ENCODE measurements at regions not wholly inside any gene's neighbourhood (a gene's known extent, or its start where the extent isn't known, plus 50 kb on each side); places are given as distances from the start of the nearest gene placed in this dataset.
"Not testable (repeated sequence)": the region's sequence is repeated elsewhere in the genome, so short reads cannot be mapped to it uniquely, and the experiment has no call there.

DNA sequence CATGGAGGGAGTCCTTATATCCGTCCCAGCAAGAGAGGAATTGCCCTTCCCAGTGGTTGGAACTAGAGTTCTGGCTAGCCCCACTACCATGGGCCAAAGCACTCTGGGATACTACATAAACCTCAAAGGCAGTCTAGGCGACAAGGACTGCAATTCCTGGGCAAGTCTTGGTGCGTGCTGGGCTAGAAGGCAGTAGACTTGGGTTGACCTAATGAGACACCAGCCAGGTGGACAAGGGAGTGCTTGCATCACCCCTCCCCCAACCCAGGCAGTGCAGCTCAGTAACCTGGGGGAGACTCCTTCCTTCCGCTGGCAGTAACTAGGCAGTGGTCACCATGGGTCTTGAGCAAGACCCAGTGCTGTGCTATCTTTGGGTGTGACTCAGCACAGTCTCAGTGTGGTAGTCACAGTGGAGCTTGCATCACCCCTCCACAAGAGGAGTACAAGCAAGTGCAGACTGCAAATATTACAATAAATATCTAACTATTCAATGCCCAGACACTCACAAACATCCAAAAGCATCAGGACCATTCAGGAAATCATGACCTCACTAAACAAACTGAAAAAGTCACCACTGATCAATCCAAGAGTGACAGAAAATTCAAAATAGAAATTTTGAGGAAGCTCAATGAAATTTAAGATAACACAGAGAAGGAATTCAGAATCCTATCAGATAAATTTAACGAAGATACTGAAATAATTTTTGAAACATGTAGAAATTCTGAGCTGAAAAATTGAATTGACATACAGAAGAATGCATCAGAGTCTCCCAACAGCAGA is 84.7 kb upstream of the LYPLAL1 start:
- Mint-ChIP-seq H3K36me3 (no peaks in the 10 kb centered on the region), H3K27me3 (no peaks in the 10 kb centered on the region), H3K27ac (peak overlapping the region in 1 of 3 donors; percentile 6), H3K4me1 (no peaks in the 10 kb centered on the region), H3K4me3 (no peak overlapping the region), H3K9me3 (peaks cover 0 to 5% (median 0%) of the 10 kb centered on the region in 7 donors)
- Histone ChIP-seq H3K36me3 (ENCODE audit: control insufficient read depth, insufficient read depth, low read length) (no peaks in the 10 kb centered on the region), H3K27me3 (ENCODE audit: control insufficient read depth, insufficient read depth, low read length) (no peaks in the 10 kb centered on the region), H3K9me3 (ENCODE audit: control insufficient read depth in 2 of 2, low read length in 2 of 2) (no peaks in the 10 kb centered on the region), H3K4me3 (ENCODE audit: low read depth, low read length) (no peak overlapping the region), H3K27ac (ENCODE audit: insufficient read depth, low read length, poor library complexity, severe bottlenecking) (no peak overlapping the region), H3K4me1 (ENCODE audit: control insufficient read depth, insufficient read depth, low read length, poor library complexity, severe bottlenecking) (no peaks in the 10 kb centered on the region)
- no peak for DNase-seq
- peak in 1 of 2 donors; percentile 40 for ATAC-seq (ENCODE audit: low read depth in 2 of 2)

DNA sequence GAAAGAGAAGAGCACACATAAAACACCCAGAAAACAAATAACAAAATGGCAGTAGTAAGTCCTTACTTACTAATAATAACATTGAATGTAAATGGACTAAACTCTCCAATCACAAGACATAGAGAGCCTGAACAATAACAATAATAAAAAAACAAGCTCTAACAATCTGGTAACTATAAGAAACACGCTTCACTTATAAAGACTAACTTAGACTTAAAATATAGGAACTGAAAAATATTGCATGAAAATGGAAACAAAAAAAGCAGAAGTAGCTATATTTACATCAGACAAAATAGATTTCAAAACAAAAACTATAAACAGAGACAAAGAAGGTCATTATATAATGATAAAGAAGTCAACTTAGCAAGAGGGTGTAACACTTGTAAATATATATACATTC is 83.1 kb upstream of the LYPLAL1 start:
- Mint-ChIP-seq H3K36me3 (no peaks in the 10 kb centered on the region), H3K9me3 (peaks cover 0 to 5% (median 0%) of the 10 kb centered on the region in 7 donors), H3K4me3 (no peak overlapping the region), H3K27ac (no peak overlapping the region), H3K4me1 (no peaks in the 10 kb centered on the region), H3K27me3 (no peaks in the 10 kb centered on the region)
- no peaks in the 10 kb centered on the region for H3K4me1 ChIP-seq (ENCODE audit: control insufficient read depth, insufficient read depth, low read length, poor library complexity, severe bottlenecking)
- no peak overlapping the region for H3K27ac ChIP-seq (ENCODE audit: insufficient read depth, low read length, poor library complexity, severe bottlenecking)
- H3K36me3 ChIP-seq (ENCODE audit: control insufficient read depth, insufficient read depth, low read length): no peaks in the 10 kb centered on the region
- no peak overlapping the region for H3K4me3 ChIP-seq (ENCODE audit: low read depth, low read length)
- H3K27me3 ChIP-seq (ENCODE audit: control insufficient read depth, insufficient read depth, low read length): no peaks in the 10 kb centered on the region
- no peaks in the 10 kb centered on the region for H3K9me3 ChIP-seq (ENCODE audit: control insufficient read depth in 2 of 2, low read length in 2 of 2)
- DNase-seq: no peak
- ATAC-seq (ENCODE audit: low read depth in 2 of 2): no peak

- H3K4me3 Mint-ChIP-seq: no peak overlapping the region
- H3K27me3 Mint-ChIP-seq: no peaks in the 10 kb centered on the region
Measured at GRCh38 chr1:219092206-219092605, 81.5 kb upstream of the LYPLAL1 start.

DNA sequence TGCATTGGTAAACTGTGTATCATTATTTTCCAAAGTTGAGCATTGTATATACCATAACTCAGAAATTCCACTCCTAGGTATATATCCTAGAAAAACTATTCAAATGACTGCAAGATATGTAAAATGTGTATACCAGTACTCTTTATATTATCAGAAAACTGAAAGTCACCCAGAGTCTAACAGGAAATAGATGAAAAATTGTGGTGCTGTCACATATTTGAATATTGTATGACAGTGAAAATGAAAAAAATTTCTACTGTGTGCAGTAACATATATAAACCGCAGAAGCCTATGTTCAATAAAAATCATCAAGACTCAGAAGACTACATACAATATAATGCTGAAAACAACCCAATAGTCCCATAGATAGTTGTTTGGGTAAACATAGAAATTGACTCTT is 74.4 kb upstream of the LYPLAL1 start:
- no peaks in the 10 kb centered on the region for H3K4me1 Mint-ChIP-seq
- Histone ChIP-seq H3K4me3 (ENCODE audit: low read depth, low read length) (no peak overlapping the region), H3K27ac (ENCODE audit: insufficient read depth, low read length, poor library complexity, severe bottlenecking) (no peak overlapping the region), H3K27me3 (ENCODE audit: control insufficient read depth, insufficient read depth, low read length) (no peaks in the 10 kb centered on the region), H3K36me3 (ENCODE audit: control insufficient read depth, insufficient read depth, low read length) (no peaks in the 10 kb centered on the region), H3K9me3 (ENCODE audit: control insufficient read depth in 2 of 2, low read length in 2 of 2) (no peaks in the 10 kb centered on the region), H3K4me1 (ENCODE audit: control insufficient read depth, insufficient read depth, low read length, poor library complexity, severe bottlenecking) (no peaks in the 10 kb centered on the region)
- DNase-seq (no peak), ATAC-seq (ENCODE audit: low read depth in 2 of 2) (no peak)
- H3K36me3 Mint-ChIP-seq: no peaks in the 10 kb centered on the region
- peaks cover 0 to 2% (median 0%) of the 10 kb centered on the region in 7 donors for H3K9me3 Mint-ChIP-seq
- no peaks in the 10 kb centered on the region for H3K27me3 Mint-ChIP-seq
- no peak overlapping the region for H3K27ac Mint-ChIP-seq
- no peak overlapping the region for H3K4me3 Mint-ChIP-seq

More at GRCh38 chr1:219092206-219092605, 81.5 kb upstream of the LYPLAL1 start:
- H3K4me3 ChIP-seq (ENCODE audit: low read depth, low read length): no peak overlapping the region
- no peak for ATAC-seq (ENCODE audit: low read depth in 2 of 2)
- H3K36me3 Mint-ChIP-seq: no peaks in the 10 kb centered on the region
- no peak overlapping the region for H3K27ac Mint-ChIP-seq
- no peak for DNase-seq
- H3K4me1 ChIP-seq (ENCODE audit: control insufficient read depth, insufficient read depth, low read length, poor library complexity, severe bottlenecking): no peaks in the 10 kb centered on the region
- no peaks in the 10 kb centered on the region for H3K4me1 Mint-ChIP-seq
- H3K36me3 ChIP-seq (ENCODE audit: control insufficient read depth, insufficient read depth, low read length): no peaks in the 10 kb centered on the region
- H3K9me3 ChIP-seq (ENCODE audit: control insufficient read depth in 2 of 2, low read length in 2 of 2): no peaks in the 10 kb centered on the region
- peaks cover 0 to 5% (median 2%) of the 10 kb centered on the region in 7 donors for H3K9me3 Mint-ChIP-seq
- no peak overlapping the region for H3K27ac ChIP-seq (ENCODE audit: insufficient read depth, low read length, poor library complexity, severe bottlenecking)
- no peaks in the 10 kb centered on the region for H3K27me3 ChIP-seq (ENCODE audit: control insufficient read depth, insufficient read depth, low read length)

DNA sequence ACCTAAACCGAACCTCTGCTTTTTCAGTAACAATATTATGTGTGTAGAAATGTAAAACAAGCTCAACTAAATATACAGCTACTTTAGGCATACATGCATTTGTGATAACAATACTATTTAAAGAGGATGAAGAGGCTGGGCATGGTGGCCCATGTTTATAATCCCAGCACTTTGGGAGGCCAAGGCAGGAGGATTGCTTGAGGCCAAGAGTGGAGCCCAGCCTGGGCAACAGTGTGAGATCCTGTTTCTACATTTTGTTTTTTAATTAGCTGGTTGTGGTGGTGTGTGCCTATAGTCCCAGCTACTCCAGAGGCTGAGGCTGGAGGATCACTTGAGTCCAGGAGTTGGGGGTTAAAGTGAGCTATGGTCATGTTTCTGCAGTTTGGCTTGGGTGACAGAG is 73.6 kb upstream of the LYPLAL1 start:
- Histone ChIP-seq H3K9me3 (ENCODE audit: control insufficient read depth in 2 of 2, low read length in 2 of 2) (no peaks in the 10 kb centered on the region), H3K27ac (ENCODE audit: insufficient read depth, low read length, poor library complexity, severe bottlenecking) (no peak overlapping the region), H3K4me3 (ENCODE audit: low read depth, low read length) (no peak overlapping the region), H3K4me1 (ENCODE audit: control insufficient read depth, insufficient read depth, low read length, poor library complexity, severe bottlenecking) (no peaks in the 10 kb centered on the region), H3K36me3 (ENCODE audit: control insufficient read depth, insufficient read depth, low read length) (no peaks in the 10 kb centered on the region), H3K27me3 (ENCODE audit: control insufficient read depth, insufficient read depth, low read length) (no peaks in the 10 kb centered on the region)
- no peak for ATAC-seq (ENCODE audit: low read depth in 2 of 2)
- H3K9me3 Mint-ChIP-seq: peaks cover 0 to 2% (median 0%) of the 10 kb centered on the region in 7 donors
- H3K27me3 Mint-ChIP-seq: no peaks in the 10 kb centered on the region
- H3K36me3 Mint-ChIP-seq: no peaks in the 10 kb centered on the region
- no peaks in the 10 kb centered on the region for H3K4me1 Mint-ChIP-seq
- DNase-seq: no peak
- H3K4me3 Mint-ChIP-seq: no peak overlapping the region
- H3K27ac Mint-ChIP-seq: no peak overlapping the region

DNA sequence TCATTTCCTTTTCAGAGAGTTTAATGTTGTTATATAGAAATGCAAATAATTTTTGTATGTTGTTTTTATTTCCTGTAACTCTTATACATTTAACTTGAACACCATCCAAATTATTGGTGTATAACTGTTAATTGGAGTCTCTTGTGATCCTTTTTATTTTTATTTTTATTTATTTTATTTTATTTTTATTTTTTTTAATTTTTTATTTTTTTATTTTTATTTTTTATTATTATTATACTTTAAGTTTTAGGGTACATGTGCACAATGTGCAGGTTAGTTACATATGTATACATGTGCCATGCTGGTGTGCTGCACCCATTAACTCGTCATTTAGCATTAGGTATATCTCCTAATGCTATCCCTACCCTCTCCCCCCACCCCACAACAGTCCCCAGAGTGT is 71.2 kb upstream of the LYPLAL1 start:
- not testable (repeated sequence) for H3K36me3 ChIP-seq (ENCODE audit: control insufficient read depth, insufficient read depth, low read length); H3K27ac Mint-ChIP-seq; H3K9me3 ChIP-seq (ENCODE audit: control insufficient read depth in 2 of 2, low read length in 2 of 2); H3K27me3 ChIP-seq (ENCODE audit: control insufficient read depth, insufficient read depth, low read length); H3K36me3 Mint-ChIP-seq; H3K4me1 Mint-ChIP-seq; H3K4me3 Mint-ChIP-seq; ATAC-seq (ENCODE audit: low read depth in 2 of 2); H3K27ac ChIP-seq (ENCODE audit: insufficient read depth, low read length, poor library complexity, severe bottlenecking); H3K27me3 Mint-ChIP-seq; H3K4me1 ChIP-seq (ENCODE audit: control insufficient read depth, insufficient read depth, low read length, poor library complexity, severe bottlenecking); DNase-seq; H3K4me3 ChIP-seq (ENCODE audit: low read depth, low read length)
- peaks cover 0 to 11% (median 2%) of the 10 kb centered on the region in 7 donors for H3K9me3 Mint-ChIP-seq

DNA sequence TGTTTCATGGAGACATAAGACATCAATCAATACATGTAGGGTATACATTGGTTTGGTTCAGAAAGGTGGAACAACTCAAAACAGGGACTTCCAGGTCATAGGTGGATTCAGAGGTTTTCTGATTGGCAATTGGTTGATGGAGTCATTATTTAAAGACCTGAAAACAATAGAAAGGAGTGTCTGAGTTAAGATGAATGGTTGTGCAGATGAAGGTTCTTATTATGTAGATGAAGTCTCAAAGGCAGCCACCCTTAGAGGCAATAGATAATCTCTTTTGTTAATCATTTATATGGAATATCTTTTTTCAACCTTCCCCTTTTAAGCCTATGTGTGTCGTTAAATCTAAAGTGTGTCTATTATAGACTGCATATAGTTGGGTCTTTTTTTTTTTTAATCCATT is 67.8 kb upstream of the LYPLAL1 start:
- Mint-ChIP-seq H3K4me1 (no peaks in the 10 kb centered on the region), H3K27ac (no peak overlapping the region), H3K9me3 (peaks cover 0 to 23% (median 3%) of the 10 kb centered on the region in 7 donors), H3K4me3 (no peak overlapping the region), H3K27me3 (no peaks in the 10 kb centered on the region), H3K36me3 (no peaks in the 10 kb centered on the region)
- peaks cover 0 to 2% of the 10 kb centered on the region in 2 experiments for H3K9me3 ChIP-seq (ENCODE audit: control insufficient read depth in 2 of 2, low read length in 2 of 2)
- ATAC-seq (ENCODE audit: low read depth in 2 of 2) (no peak), DNase-seq (no peak)
- no peak overlapping the region for H3K27ac ChIP-seq (ENCODE audit: insufficient read depth, low read length, poor library complexity, severe bottlenecking)
- H3K4me1 ChIP-seq (ENCODE audit: control insufficient read depth, insufficient read depth, low read length, poor library complexity, severe bottlenecking): no peaks in the 10 kb centered on the region
- H3K4me3 ChIP-seq (ENCODE audit: low read depth, low read length): no peak overlapping the region
- no peaks in the 10 kb centered on the region for H3K27me3 ChIP-seq (ENCODE audit: control insufficient read depth, insufficient read depth, low read length)
- H3K36me3 ChIP-seq (ENCODE audit: control insufficient read depth, insufficient read depth, low read length): no peaks in the 10 kb centered on the region

DNA sequence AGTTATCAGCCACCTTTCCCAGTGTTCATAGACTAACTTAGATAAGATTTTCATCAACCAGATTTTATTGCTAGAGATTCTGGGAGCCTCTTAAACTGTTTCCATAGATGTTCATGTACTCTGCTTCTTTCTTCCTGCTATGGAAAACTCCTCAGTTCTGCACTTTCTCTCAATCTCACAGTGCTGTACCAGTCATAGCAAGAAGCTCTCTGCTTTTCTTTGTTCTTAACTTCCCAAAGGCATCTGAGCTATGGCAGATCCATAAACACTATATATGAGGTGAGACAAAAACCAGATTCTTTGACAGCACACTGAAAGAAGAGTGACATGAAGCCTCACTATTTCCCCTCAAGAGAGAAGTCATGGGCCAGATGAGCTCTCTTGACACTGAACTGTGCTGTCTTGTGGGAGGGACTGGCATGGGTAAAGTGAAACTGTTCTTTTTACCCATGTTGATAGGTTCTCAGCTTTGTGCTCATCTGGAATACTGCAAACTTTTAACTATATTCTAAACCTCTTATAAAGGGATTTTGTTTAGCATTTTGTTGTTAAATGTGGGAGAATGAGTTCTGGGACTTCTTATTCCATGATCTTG is 64.2 kb upstream of the LYPLAL1 start:
- Histone ChIP-seq H3K27ac (ENCODE audit: insufficient read depth, low read length, poor library complexity, severe bottlenecking) (no peak overlapping the region), H3K9me3 (ENCODE audit: control insufficient read depth in 2 of 2, low read length in 2 of 2) (peaks cover 0 to 2% of the 10 kb centered on the region in 2 experiments), H3K27me3 (ENCODE audit: control insufficient read depth, insufficient read depth, low read length) (no peaks in the 10 kb centered on the region), H3K4me1 (ENCODE audit: control insufficient read depth, insufficient read depth, low read length, poor library complexity, severe bottlenecking) (no peaks in the 10 kb centered on the region), H3K36me3 (ENCODE audit: control insufficient read depth, insufficient read depth, low read length) (no peaks in the 10 kb centered on the region), H3K4me3 (ENCODE audit: low read depth, low read length) (no peak overlapping the region)
- H3K36me3 Mint-ChIP-seq: no peaks in the 10 kb centered on the region
- H3K4me1 Mint-ChIP-seq: no peaks in the 10 kb centered on the region
- DNase-seq (no peak), ATAC-seq (ENCODE audit: low read depth in 2 of 2) (no peak)
- no peaks in the 10 kb centered on the region for H3K27me3 Mint-ChIP-seq
- no peak overlapping the region for H3K4me3 Mint-ChIP-seq
- H3K9me3 Mint-ChIP-seq: peaks cover 7 to 38% (median 10%) of the 10 kb centered on the region in 7 donors
- H3K27ac Mint-ChIP-seq: no peak overlapping the region
